ENCODE measurements at regions not wholly inside any gene's neighbourhood (a gene's known extent, or its start where the extent isn't known, plus 50 kb on each side); places are given as distances from the start of the nearest gene placed in this dataset.
"Not testable (repeated sequence)": the region's sequence is repeated elsewhere in the genome, so short reads cannot be mapped to it uniquely, and the experiment has no call there.

- no peak for DNase-seq (ENCODE audit: low spot score)
Measured at GRCh38 chr2:8337321-8337720, 344.5 kb upstream of the ID2 start.

DNA sequence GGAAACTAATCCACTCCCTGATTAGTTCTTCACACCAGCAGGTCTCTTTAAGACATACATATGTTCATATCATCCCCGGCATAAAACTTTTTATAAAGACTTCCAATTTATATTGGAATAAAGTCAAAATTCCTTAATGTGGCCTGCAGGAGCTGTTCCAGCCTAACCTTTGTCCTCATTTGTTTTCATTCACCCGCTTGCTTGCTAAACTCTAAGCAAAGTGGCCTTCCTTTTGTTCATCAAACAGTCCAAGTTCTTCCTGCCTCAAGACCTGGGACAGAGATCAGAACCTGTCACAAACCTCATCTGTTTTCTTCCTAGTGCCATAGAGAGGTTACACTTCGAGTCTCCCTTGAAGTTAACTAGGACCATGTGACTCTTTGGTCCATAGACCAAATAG is 339.4 kb upstream of the ID2 start:
- DNase-seq (ENCODE audit: low spot score): no peak

- DNase-seq (ENCODE audit: low spot score): no peak
Measured at GRCh38 chr2:8343031-8343430, 338.8 kb upstream of the ID2 start.

- peak; percentile 3 for DNase-seq (ENCODE audit: low spot score)
Measured at GRCh38 chr2:8344144-8345097, 337.4 kb upstream of the ID2 start.

DNA sequence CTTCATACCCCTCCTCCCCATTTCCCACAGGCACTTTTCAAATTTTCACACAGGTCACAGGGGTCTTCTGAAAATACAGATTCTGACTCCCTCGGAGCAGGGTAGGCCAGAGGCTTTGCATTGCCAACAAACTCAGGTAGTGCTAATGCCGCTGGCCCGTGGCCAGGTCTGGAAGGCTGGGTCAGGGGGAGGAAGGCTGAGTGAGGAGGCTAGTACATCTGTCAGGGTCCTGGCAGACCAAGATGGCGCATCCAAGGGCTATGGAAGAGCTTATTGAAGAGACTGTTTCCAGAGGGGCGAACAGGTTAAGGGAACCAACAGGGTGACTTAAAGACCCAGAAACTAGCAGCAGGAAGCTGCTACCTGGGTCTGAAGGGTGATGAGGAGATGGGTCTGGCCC is 336.7 kb upstream of the ID2 start:
- no peak for DNase-seq (ENCODE audit: low spot score)

DNA sequence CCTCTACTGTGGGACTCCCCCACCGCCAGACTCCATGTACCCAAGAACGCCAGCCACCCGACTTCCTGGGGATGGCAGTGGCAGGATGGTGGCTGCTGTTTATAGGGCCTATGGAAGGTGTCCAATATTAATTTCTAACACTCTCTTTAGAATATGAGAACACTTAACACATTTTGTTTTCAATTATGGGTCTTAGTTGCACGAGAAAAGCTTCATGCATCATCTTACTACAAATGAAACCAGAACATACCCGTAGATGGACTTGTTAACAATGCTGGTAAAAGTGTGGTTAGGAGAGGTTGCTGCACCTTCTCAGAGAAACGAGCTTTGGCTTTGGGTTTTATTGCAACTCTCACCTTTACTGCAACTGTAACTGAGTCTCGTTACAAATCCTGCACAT is 335.6 kb upstream of the ID2 start:
- DNase-seq (ENCODE audit: low spot score): no peak

- DNase-seq (ENCODE audit: low spot score): no peak
Measured at GRCh38 chr2:8346706-8347430, 335.0 kb upstream of the ID2 start.

GRCh38 chr2:8348911-8349310 is 332.9 kb upstream of the ID2 start:
- DNase-seq (ENCODE audit: low spot score): not testable (repeated sequence)

DNA sequence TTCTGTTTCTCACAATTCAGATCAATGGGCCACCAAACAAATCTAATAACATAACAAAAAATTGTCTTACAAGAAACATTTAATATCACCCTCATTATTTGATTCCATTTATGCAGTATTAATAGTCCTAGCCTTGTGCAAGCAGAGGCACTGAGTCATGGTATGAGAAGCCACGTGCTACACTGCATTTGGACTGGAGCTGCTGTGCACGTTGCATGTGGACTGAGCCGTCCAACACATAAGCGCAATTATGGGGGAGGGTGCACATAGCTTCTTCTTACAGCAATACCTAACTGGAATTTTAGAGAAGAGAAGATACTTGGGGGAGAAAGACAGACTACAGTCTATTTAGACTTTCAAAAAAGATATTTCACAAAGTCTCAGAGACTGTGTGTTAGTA is 329.6 kb upstream of the ID2 start:
- DNase-seq (ENCODE audit: low spot score): no peak

DNA sequence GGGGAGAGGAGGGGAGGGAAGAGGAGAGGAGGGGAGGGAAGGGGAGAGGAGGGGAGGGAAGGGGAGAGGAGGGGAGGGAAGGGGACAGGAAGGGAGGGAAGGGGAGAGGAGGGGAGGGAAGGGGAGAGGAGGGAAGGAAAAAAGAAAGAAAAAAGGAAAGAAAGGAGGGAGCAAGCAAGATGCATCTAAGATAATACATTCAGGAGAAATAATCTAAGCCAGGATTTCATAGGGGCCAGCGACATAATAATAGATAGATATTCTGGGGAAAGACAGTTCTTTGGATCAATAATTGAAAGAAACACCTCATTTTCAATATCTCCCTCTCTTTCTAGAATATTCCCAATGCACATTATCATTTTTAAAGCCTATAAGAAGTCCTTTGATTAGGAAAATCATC is 328.9 kb upstream of the ID2 start:
- DNase-seq (ENCODE audit: low spot score): no peak

- no peak for DNase-seq (ENCODE audit: low spot score)
Measured at GRCh38 chr2:8355102-8355859, 326.6 kb upstream of the ID2 start.

GRCh38 chr2:8357738-8358518 is 323.9 kb upstream of the ID2 start:
- no peak for DNase-seq (ENCODE audit: low spot score)

GRCh38 chr2:8361930-8362329 is 319.9 kb upstream of the ID2 start:
- no peak for DNase-seq (ENCODE audit: low spot score)

GRCh38 chr2:8363161-8363560 is 318.7 kb upstream of the ID2 start:
- no peak for DNase-seq (ENCODE audit: low spot score)

DNA sequence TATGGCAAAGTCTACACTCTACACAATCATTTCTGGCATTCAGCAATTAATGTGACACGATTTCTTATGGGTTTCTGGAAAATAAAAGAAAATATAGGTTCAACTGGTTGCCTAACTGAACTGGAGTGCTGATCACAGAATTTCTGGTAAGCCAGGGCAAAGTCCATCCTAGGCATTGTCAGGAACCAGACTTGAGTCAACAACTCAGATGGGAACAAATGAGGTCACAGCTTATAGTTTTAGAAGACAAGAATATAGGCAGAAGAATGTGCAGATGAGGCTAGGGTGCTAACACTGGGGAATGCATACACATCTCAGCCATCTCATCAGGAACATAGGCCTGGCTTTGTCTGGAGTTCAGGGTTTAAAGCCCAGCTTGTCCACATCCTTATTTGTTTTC is 317.2 kb upstream of the ID2 start:
- DNase-seq (ENCODE audit: low spot score): no peak

DNA sequence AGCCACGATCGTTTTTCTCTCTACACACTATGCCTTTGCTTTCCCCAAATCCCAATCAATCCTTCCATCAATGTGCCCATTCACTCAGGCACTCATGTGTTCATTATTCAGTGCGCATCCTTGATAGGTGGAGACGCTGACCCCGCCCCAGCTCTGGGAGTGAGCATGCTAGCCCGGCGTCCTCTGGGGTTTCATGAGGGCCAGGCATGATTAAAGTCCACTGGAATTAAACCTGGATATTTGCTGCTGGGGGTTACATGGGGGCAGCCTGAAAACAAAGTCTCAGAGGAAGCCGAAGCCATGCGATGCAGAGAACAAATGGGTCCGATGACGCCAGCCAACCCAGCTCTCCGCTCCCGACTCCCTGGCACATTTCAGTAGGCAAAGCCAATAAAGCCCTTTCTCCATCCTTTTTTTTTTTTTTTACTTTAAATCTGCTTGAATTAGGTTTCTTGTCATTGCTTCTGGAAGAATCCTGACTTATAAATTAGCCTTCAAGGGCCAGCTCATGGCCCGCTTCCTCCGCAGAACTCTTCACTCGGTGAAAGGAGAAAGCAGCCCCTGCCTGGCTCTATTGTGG is 316.4 kb upstream of the ID2 start:
- DNase-seq (ENCODE audit: low spot score): no peak

DNA sequence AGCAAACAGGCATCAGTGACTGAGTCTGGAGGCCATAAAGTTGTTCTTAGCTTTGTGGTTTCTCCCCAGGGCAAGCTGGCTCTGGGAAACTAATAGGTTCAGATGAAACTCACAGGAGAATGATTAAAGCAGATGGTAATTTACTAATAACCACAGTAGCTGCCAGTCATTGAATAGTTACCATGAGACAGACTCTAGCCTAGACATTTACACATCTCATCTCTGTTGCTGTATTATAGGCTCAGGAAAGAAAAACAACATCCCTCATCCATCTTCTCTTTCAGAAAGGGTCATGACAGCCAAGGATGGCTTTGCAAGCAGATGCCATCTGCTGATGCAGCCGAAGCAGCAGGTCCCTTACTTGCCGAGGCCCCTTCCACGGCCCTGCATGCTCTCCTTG is 314.0 kb upstream of the ID2 start:
- DNase-seq (ENCODE audit: low spot score): no peak

GRCh38 chr2:8368463-8368862 is 313.4 kb upstream of the ID2 start:
- DNase-seq (ENCODE audit: low spot score): no peak

- DNase-seq (ENCODE audit: low spot score): no peak
Measured at GRCh38 chr2:8369522-8369921, 312.3 kb upstream of the ID2 start.

GRCh38 chr2:8370258-8370802 is 311.5 kb upstream of the ID2 start:
- DNase-seq (ENCODE audit: low spot score): no peak

GRCh38 chr2:8371653-8372052 is 310.2 kb upstream of the ID2 start:
- no peak for DNase-seq (ENCODE audit: low spot score)
